KBM-7 (cell line): ENCODE measurements at regions not wholly inside any gene's neighbourhood (a gene's known extent, or its start where the extent isn't known, plus 50 kb on each side); places are given as distances from the start of the nearest gene placed in this dataset.
"Not testable (repeated sequence)": the region's sequence is repeated elsewhere in the genome, so short reads cannot be mapped to it uniquely, and the experiment has no call there.

ENCODE experiments used
- DNase-seq: peaks from one replicate; pipeline ENCODE4 v3.0.0-alpha.2; 2015
- in situ Hi-C: fragments of 300-500 bp; cut with MboI; formaldehyde crosslinking; loops from 2 replicates; pipeline ENCODE4 v1.14.3; 2020; ENCODE audit warnings: low sequenced_read_pairs, low pct_unique_long_range_greater_than_20kb, mixed read lengths

GRCh38 chr6:167702241-167702827, 124.4 kb upstream of the AFDN start:
- DNase-seq = peak; percentile 60
- in situ Hi-C loops = no loop called here

GRCh38 chr6:167703347-167703746, 123.4 kb upstream of the AFDN start:
- in situ Hi-C loops = no loop called here
- DNase-seq = no peak

GRCh38 chr6:167703781-167704180, 122.9 kb upstream of the AFDN start:
- no peak for DNase-seq
- in situ Hi-C loops = no loop called here

GRCh38 chr6:167704396-167704901, 122.3 kb upstream of the AFDN start:
- in situ Hi-C loops = no loop called here
- peak; percentile 15 for DNase-seq

- DNase-seq = peak; percentile 35
- in situ Hi-C loops = no loop called here
Measured at GRCh38 chr6:167705211-167705750, 121.4 kb upstream of the AFDN start.

GRCh38 chr6:167706313-167707109, 120.2 kb upstream of the AFDN start:
- in situ Hi-C loops = no loop called here

GRCh38 chr6:167707686-167708500, 118.8 kb upstream of the AFDN start:
- in situ Hi-C loops = no loop called here
- no peak for DNase-seq

More at GRCh38 chr6:167706313-167707109, 120.2 kb upstream of the AFDN start:
- DNase-seq = peak; percentile 85

GRCh38 chr6:167708501-167709094, 118.1 kb upstream of the AFDN start:
- in situ Hi-C loops = no loop called here

GRCh38 chr6:167709196-167709595, 117.5 kb upstream of the AFDN start:
- in situ Hi-C loops = no loop called here
- no peak for DNase-seq

More at GRCh38 chr6:167708501-167709094, 118.1 kb upstream of the AFDN start:
- DNase-seq = no peak

GRCh38 chr6:167709776-167710336, 116.9 kb upstream of the AFDN start:
- in situ Hi-C loops, DNase-seq: not testable (repeated sequence)

- in situ Hi-C loops = no loop called here
- DNase-seq = no peak
Measured at GRCh38 chr6:167710363-167710920, 116.3 kb upstream of the AFDN start.

GRCh38 chr6:167711211-167711610, 115.5 kb upstream of the AFDN start:
- DNase-seq = no peak
- in situ Hi-C loops = no loop called here

GRCh38 chr6:167711768-167712730, 114.7 kb upstream of the AFDN start:
- no peak for DNase-seq
- in situ Hi-C loops = no loop called here

- in situ Hi-C loops = no loop called here
- no peak for DNase-seq
Measured at GRCh38 chr6:167712731-167713475, 113.8 kb upstream of the AFDN start.

GRCh38 chr6:167714152-167714551, 112.6 kb upstream of the AFDN start:
- DNase-seq = no peak

GRCh38 chr6:167717455-167717854, 109.3 kb upstream of the AFDN start:
- in situ Hi-C loops = no loop called here
- DNase-seq = no peak

More at GRCh38 chr6:167714152-167714551, 112.6 kb upstream of the AFDN start:
- in situ Hi-C loops = no loop called here

GRCh38 chr6:167717867-167718266, 108.8 kb upstream of the AFDN start:
- in situ Hi-C loops = no loop called here
- DNase-seq = no peak
